HUES64 (cell line): ENCODE measurements at regions not wholly inside any gene's neighbourhood (a gene's known extent, or its start where the extent isn't known, plus 50 kb on each side); places are given as distances from the start of the nearest gene placed in this dataset.
A peak's percentile ranks its signal among the peaks of the same experiment; 100 is the strongest.

Experiments used
- H3K27ac ChIP-seq: 2 replicates; pipeline ENCODE4 v1.7.0; 2013; ENCODE audit warnings: low read depth, low read length, inconsistent platforms
- H3K27me3 ChIP-seq: 2 replicates; pipeline ENCODE4 v1.6.1; 2013; ENCODE audit warnings: mild to moderate bottlenecking, low read length; ENCODE audit not compliant: insufficient read depth
- H3K36me3 ChIP-seq: 2 replicates; pipeline ENCODE4 v1.6.1; 2013; ENCODE audit warnings: mild to moderate bottlenecking, low read length; ENCODE audit not compliant: insufficient read depth
- H3K4me1 ChIP-seq: 2 replicates; pipeline ENCODE4 v1.6.1; 2013; ENCODE audit warnings: mild to moderate bottlenecking, low read length, moderate library complexity; ENCODE audit not compliant: insufficient read depth
- H3K4me3 ChIP-seq: 2 replicates; pipeline ENCODE4 v1.5.1; 2013; ENCODE audit warnings: mild to moderate bottlenecking, low read length, moderate library complexity
- H3K9ac ChIP-seq: 2 replicates; pipeline ENCODE4 v1.6.1; 2013; ENCODE audit warnings: mild to moderate bottlenecking, low read depth, low read length
- H3K9me3 ChIP-seq: 2 replicates; pipeline ENCODE4 v1.6.1; 2013; ENCODE audit warnings: low read depth, low read length; ENCODE audit not compliant: insufficient read depth
- WGBS: fragments of 150-250, 120-280 bp; methylation state at CpG from one replicate; pipeline ENCODE4 v1.1.7; 2013; ENCODE audit warnings: missing lambda C conversion rate; 5-methylcytosine and 5-hydroxymethylcytosine counted together

DNA sequence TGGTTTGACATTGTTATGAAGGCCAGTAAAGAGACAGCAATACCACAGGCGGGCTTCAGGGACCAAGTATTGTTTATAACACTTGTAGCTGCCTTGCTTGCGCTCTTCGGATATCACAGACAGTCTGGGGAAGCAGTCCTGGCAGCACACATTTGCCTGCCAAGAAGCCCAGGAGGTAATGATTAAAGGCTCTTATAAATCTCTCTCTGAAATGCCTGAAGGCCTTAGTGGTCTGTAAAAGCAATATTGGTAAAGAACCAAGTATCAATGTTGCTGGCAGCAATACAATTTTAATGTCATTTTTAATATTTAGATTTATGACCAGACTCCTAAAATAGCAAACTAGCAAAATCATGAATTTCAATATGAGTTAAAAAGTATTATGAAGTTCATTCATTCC lies 1312.4 kb downstream of the PCDH9 start:
- no peak overlapping the region for H3K27ac ChIP-seq
- no peaks in the 10 kb centered on the region for H3K36me3 ChIP-seq
- no peak overlapping the region for H3K4me3 ChIP-seq
- 97% methylated on average over 3 of the region's 3 CpGs for WGBS
- no peaks in the 10 kb centered on the region for H3K9me3 ChIP-seq
- H3K9ac ChIP-seq: no peak overlapping the region
- no peaks in the 10 kb centered on the region for H3K27me3 ChIP-seq
- H3K4me1 ChIP-seq: no peaks in the 10 kb centered on the region

DNA sequence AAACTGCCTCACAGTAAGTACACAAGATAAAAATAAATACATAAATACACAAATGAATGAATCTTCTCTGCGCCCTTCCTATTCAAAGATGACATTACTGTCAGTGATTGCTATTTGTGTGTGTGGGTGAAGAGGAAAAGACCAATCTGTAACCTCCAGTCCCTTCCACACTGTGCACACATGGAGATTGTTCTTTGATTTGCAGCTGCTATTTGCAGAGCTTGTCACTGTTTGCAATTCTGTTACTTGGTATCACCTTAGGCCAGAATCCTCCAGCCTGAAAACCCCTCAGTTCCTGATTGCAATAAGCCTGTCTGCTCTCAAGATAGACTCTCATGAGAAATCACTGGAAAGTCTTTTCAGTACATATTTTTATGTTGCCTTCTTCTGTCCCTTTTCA lies 1314.9 kb downstream of the PCDH9 start:
- WGBS: no CpG with 5 or more reads among the region's 1 CpG
- H3K4me3 ChIP-seq: no peak overlapping the region
- H3K27me3 ChIP-seq: no peaks in the 10 kb centered on the region

DNA sequence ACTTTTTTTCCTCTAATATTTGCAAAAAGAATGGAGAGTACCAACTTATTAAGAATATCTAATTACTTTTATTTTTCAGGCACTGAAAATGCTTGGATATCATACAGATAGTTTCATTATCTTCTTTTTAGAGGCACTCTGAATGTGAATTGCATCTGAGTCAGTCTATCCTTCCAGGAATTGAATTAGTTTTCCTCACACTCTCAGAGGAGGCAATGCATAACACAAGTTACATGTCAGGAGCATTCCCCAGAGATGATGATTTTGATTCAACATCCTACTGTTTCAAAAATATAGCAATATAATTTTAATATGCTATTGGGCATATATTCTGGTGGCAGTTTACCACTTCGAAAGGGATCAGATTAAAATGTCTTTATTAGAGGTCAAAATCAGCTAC lies 1315.4 kb downstream of the PCDH9 start:
- WGBS: no CpG with 5 or more reads among the region's 1 CpG
- Histone ChIP-seq H3K36me3 (no peaks in the 10 kb centered on the region), H3K4me3 (no peak overlapping the region), H3K27me3 (no peaks in the 10 kb centered on the region), H3K9me3 (no peaks in the 10 kb centered on the region), H3K9ac (no peak overlapping the region), H3K4me1 (no peaks in the 10 kb centered on the region), H3K27ac (no peak overlapping the region)

More for the DNA sequence above, 1314.9 kb downstream of the PCDH9 start:
- no peak overlapping the region for H3K9ac ChIP-seq
- H3K27ac ChIP-seq: no peak overlapping the region
- no peaks in the 10 kb centered on the region for H3K4me1 ChIP-seq
- no peaks in the 10 kb centered on the region for H3K9me3 ChIP-seq
- no peaks in the 10 kb centered on the region for H3K36me3 ChIP-seq

DNA sequence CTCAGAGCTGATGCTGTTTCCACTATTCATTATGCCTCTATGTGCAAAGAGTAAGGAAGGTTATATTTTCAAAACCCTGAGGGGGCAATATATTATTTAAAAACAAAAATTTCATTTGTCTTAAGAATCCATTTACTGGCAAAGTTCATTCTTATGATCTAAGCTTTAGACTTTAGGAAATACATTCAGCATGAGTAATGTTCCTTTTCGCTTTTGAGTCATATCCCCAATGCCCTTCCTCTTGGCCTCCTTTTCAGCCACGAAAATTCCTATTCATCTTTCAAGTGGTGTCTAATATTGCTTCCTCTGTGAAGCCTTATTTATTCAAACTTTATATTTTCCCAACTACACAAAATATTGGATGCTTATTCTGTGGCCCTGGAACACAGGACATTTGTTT lies 1317.0 kb downstream of the PCDH9 start:
- no peak overlapping the region for H3K4me3 ChIP-seq
- no peak overlapping the region for H3K9ac ChIP-seq
- no peaks in the 10 kb centered on the region for H3K36me3 ChIP-seq
- H3K27me3 ChIP-seq: no peaks in the 10 kb centered on the region
- no peak overlapping the region for H3K27ac ChIP-seq
- H3K9me3 ChIP-seq: no peaks in the 10 kb centered on the region
- H3K4me1 ChIP-seq: no peaks in the 10 kb centered on the region
- WGBS: 89% methylated on average over 2 of the region's 2 CpGs

DNA sequence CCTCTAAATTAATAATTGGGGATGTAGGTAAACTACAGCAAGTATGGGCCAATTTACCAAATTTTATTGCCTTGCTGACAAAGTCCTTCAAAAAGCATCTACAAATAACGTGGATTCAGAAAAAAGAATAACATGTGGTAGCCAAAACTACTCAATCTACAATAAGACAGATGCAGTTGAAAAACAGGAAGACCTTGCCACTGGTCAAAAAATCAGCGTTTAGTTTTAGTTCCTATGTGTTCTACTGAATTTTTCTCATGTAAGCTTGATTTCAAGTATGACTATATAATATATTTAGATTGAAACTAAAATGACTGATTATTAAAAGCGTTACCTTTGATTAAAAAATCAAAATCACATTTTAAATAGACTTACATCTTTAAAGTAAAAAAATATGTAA lies 1317.6 kb downstream of the PCDH9 start:
- WGBS: 83% methylated on average over 1 of the region's 3 CpGs
- no peaks in the 10 kb centered on the region for H3K9me3 ChIP-seq

DNA sequence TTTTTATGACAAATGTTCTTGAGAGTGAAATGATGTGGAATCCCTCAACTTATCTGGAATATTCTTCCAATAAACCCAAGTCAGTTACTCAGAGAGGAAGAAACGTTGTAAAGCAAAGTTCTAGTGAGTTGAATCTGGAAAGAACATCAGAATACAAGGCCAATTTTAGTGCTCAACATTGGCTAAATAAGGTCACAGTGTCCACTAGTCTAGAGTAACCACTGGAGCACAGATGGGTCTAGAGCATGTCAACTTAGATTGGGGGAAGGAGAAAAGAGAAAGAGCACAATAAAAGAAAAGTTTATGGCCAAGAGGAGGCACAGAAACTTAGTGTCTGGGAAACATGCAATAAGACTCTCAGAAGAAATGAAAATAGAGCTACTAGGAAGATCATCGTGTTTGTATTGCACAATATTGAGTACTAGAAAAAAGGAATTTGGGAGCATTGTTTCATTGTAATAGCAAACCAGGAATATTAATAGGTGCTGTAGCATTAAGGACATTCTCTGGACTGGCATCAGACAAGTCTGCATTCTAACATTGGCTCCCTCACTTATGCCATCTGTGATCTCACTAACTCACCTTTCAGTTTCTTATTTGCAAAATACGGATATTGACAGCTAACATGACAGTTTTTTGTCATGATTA lies 1318.5 kb downstream of the PCDH9 start:
- H3K27ac ChIP-seq: no peak overlapping the region
- no peak overlapping the region for H3K4me3 ChIP-seq
- WGBS: 80% methylated on average over 2 of the region's 3 CpGs
- H3K9me3 ChIP-seq: no peaks in the 10 kb centered on the region
- no peaks in the 10 kb centered on the region for H3K36me3 ChIP-seq
- no peaks in the 10 kb centered on the region for H3K4me1 ChIP-seq
- H3K27me3 ChIP-seq: no peaks in the 10 kb centered on the region
- H3K9ac ChIP-seq: no peak overlapping the region

More for the DNA sequence above, 1317.6 kb downstream of the PCDH9 start:
- H3K36me3 ChIP-seq: no peaks in the 10 kb centered on the region
- H3K4me3 ChIP-seq: no peak overlapping the region
- H3K27me3 ChIP-seq: no peaks in the 10 kb centered on the region
- no peaks in the 10 kb centered on the region for H3K4me1 ChIP-seq
- H3K9ac ChIP-seq: no peak overlapping the region
- H3K27ac ChIP-seq: no peak overlapping the region

DNA sequence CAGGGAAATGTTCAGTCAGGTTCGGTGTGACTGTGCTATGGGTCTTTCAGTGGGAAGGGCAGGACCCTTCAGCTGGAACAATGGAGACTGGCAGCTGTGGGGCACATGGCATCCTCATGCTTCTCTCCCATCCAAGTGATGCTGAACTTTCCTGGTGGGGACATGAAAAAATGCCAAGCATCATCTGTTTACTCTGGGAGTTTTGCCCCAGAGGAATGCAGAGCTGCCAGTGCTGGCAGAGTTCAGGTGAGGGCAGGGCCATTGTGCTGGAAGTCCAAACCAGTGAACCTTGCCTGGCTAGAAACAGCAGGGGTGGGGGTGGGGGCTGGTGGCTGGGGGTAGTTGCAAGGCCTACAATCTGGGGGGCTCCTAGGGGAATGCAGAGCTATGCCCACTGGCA lies 1320.6 kb downstream of the PCDH9 start:
- H3K36me3 ChIP-seq: no peaks in the 10 kb centered on the region
- WGBS: 87% methylated on average over 1 of the region's 1 CpG

DNA sequence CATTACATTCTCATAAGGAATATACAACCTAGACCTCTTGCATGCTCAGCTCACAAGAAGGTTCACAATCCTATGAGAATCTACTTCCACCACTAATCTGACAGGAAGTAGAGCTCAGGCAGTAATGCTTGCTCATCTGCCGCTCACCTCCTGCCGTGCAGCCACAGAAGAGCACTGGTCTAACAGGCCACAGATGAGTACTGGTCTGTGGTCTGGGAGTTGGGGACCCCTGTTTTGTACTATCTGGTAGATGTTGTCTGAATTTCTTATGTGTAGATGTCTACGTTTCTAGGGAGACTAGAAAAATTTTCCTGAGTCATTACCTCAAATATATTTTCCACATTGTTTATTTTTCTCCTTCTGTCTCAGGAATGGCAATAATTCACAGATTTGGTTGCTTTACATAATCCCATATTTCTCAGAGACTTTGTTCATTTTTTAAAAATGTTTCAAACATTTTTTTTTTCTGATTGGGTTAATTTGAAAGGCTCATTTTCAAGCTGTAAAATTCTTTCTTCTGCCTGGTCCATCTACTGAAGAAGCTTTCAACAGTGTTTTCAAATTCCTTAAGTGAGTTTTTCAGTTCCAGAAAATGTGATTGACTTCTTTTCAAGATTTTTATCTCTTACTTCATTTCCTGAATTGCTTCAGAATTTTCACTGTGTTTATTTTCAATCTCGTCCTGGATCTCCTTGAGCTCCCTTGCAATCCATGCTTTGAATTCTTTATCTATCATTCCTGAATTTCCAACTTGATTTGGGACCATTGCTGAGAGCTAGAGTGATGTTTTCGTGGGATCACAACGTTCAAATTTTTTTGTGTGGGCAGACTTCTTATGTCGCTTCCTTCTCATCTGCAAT lies 1322.2 kb downstream of the PCDH9 start:
- no peaks in the 10 kb centered on the region for H3K36me3 ChIP-seq
- no peak overlapping the region for H3K27ac ChIP-seq
- no peaks in the 10 kb centered on the region for H3K9me3 ChIP-seq
- H3K9ac ChIP-seq: no peak overlapping the region
- 94% methylated on average over 6 of the region's 7 CpGs for WGBS
- no peaks in the 10 kb centered on the region for H3K27me3 ChIP-seq
- H3K4me1 ChIP-seq: no peaks in the 10 kb centered on the region
- H3K4me3 ChIP-seq: no peak overlapping the region

More for the DNA sequence above, 1320.6 kb downstream of the PCDH9 start:
- H3K4me3 ChIP-seq: no peak overlapping the region
- no peaks in the 10 kb centered on the region for H3K9me3 ChIP-seq
- no peak overlapping the region for H3K9ac ChIP-seq
- no peaks in the 10 kb centered on the region for H3K27me3 ChIP-seq
- H3K27ac ChIP-seq: no peak overlapping the region
- H3K4me1 ChIP-seq: no peaks in the 10 kb centered on the region

DNA sequence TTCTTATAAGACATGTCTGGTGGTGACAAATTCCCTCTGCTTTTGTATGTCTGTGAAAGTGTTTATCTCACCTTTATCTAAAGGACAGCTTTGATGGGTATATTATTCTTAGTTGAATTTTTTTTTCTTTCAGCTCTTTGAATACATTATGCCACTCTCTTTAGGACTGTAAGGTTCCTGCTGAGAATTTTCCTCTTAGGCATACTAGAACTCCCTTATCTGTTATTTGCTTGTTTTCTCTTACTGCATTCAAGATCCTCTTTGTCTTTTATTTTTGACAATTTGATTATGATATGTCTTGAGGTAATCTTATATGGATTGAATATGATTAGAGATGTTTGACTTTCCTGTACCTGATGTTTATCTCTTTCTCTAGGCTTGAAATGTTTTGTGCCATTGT lies 1328.4 kb downstream of the PCDH9 start:
- no peak overlapping the region for H3K4me3 ChIP-seq
- peaks cover 6% of the 10 kb centered on the region; the same call in 1 of the 2 replicates for H3K4me1 ChIP-seq
- H3K27me3 ChIP-seq: no peaks in the 10 kb centered on the region
- H3K9me3 ChIP-seq: no peaks in the 10 kb centered on the region
- H3K36me3 ChIP-seq: no peaks in the 10 kb centered on the region
- H3K9ac ChIP-seq: 0 out of 2 replicates have a peak overlapping the region, but pooled peaks have one; percentile 14
- no peak overlapping the region for H3K27ac ChIP-seq

DNA sequence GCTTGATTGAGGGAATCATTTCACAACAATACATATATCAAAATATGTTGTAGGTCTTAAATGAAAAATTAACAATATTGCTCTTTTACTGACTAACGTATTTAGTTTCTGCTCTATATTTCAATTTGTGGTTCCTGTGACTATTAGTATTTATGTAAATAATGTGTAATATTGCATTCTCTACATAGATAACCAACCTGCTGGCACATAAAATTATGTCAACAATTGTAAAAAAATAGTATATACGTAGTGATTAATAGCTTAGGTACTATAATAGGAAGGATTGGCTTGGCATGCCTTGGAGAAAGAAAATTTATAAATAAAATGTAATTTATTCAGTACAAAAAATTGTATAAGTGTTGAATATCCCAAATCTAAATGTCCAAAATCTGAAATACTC lies 1336.1 kb downstream of the PCDH9 start:
- peaks cover 4% of the 10 kb centered on the region; the same call in 1 of the 2 replicates for H3K4me1 ChIP-seq
- no peak overlapping the region for H3K9ac ChIP-seq
- H3K27me3 ChIP-seq: no peaks in the 10 kb centered on the region
- no CpG with 5 or more reads among the region's 2 CpGs for WGBS
- H3K9me3 ChIP-seq: no peaks in the 10 kb centered on the region
- no peak overlapping the region for H3K27ac ChIP-seq
- no peak overlapping the region for H3K4me3 ChIP-seq
- no peaks in the 10 kb centered on the region for H3K36me3 ChIP-seq

DNA sequence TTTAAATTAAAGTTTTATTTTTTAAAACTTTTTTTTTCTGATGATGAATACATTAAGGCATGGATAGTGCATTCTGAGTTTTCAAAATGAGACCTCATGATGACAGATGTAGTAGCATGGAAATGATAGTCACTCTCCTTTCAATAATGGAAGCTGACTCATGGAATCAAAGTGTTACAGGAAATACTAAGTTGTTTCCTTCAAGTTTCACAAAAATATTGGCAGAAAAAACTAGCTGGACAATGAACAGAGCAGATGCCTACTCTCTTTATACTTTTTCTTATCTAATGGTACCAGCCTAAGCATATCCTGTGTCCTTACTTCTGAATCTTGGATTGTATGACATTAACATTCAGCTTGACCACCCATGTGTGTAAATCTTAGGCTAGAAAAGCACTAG lies 1337.3 kb downstream of the PCDH9 start:
- no peak overlapping the region for H3K4me3 ChIP-seq
- peaks cover 4% of the 10 kb centered on the region; the same call in 1 of the 2 replicates for H3K4me1 ChIP-seq
- H3K9me3 ChIP-seq: no peaks in the 10 kb centered on the region
- no peaks in the 10 kb centered on the region for H3K27me3 ChIP-seq
- H3K36me3 ChIP-seq: no peaks in the 10 kb centered on the region
- H3K27ac ChIP-seq: no peak overlapping the region
- no peak overlapping the region for H3K9ac ChIP-seq
